AG04449 (cell line): ENCODE measurements at regions not wholly inside any gene's neighbourhood (a gene's known extent, or its start where the extent isn't known, plus 50 kb on each side); places are given as distances from the start of the nearest gene placed in this dataset.

ENCODE experiments used
- CTCF ChIA-PET: fragments of 350-600 bp; formaldehyde crosslinking; extraction: SDS; loops from one replicate; lab custom pipeline; 2021; ENCODE audit warnings: antibody characterized with exemption; lab: Yijun Ruan, JAX
- POLR2A ChIA-PET: fragments of 400-600, 350-600 bp; formaldehyde crosslinking; extraction: SDS; loops from one replicate; lab custom pipeline; 2020; ENCODE audit warnings: antibody characterized with exemption, inconsistent platforms; lab: Yijun Ruan, JAX
- DNase-seq: peaks from one replicate; pipeline ENCODE4 v3.0.0-alpha.2; 2010; ENCODE audit warnings: low read depth, low spot score
- H3K4me3 ChIP-seq: 2 replicates; pipeline ENCODE4 v1.5.1; 2011; ENCODE audit warnings: low read depth, mild to moderate bottlenecking, control low read depth, low read length
- TF ChIP-seq, protein P1 (sequence below): IDR thresholded peaks from one replicate; pipeline ENCODE4 v1.5.1; 2011; ENCODE audit warnings: mild to moderate bottlenecking, moderate library complexity, low read length, control low read depth, inconsistent platforms; ENCODE audit not compliant: insufficient read depth; ENCODE audit errors: missing control alignments

GRCh38 chr6:6515691-6516607, 72.6 kb upstream of the LY86 start:
- POLR2A ChIA-PET: no interaction called here

GRCh38 chr6:6516666-6517458, 71.7 kb upstream of the LY86 start:
- TF ChIP-seq, protein P1, sequence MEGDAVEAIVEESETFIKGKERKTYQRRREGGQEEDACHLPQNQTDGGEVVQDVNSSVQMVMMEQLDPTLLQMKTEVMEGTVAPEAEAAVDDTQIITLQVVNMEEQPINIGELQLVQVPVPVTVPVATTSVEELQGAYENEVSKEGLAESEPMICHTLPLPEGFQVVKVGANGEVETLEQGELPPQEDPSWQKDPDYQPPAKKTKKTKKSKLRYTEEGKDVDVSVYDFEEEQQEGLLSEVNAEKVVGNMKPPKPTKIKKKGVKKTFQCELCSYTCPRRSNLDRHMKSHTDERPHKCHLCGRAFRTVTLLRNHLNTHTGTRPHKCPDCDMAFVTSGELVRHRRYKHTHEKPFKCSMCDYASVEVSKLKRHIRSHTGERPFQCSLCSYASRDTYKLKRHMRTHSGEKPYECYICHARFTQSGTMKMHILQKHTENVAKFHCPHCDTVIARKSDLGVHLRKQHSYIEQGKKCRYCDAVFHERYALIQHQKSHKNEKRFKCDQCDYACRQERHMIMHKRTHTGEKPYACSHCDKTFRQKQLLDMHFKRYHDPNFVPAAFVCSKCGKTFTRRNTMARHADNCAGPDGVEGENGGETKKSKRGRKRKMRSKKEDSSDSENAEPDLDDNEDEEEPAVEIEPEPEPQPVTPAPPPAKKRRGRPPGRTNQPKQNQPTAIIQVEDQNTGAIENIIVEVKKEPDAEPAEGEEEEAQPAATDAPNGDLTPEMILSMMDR: no peak
- H3K4me3 ChIP-seq: no peak overlapping the region
- CTCF ChIA-PET: interaction anchor here (0.6 kb wide), 1 partner anchor 34 kb away, joined by 3 read pairs; no protein-coding TSS in a partner anchor
- DNase-seq: no peak
- POLR2A ChIA-PET: no interaction called here

More at GRCh38 chr6:6515691-6516607, 72.6 kb upstream of the LY86 start:
- no peak for DNase-seq
- CTCF ChIA-PET: interaction anchor here (0.6 kb wide), 1 partner anchor 33 kb away, joined by 3 read pairs; no protein-coding TSS in a partner anchor
- no peak overlapping the region for H3K4me3 ChIP-seq
- TF ChIP-seq, protein P1: no peak

DNA sequence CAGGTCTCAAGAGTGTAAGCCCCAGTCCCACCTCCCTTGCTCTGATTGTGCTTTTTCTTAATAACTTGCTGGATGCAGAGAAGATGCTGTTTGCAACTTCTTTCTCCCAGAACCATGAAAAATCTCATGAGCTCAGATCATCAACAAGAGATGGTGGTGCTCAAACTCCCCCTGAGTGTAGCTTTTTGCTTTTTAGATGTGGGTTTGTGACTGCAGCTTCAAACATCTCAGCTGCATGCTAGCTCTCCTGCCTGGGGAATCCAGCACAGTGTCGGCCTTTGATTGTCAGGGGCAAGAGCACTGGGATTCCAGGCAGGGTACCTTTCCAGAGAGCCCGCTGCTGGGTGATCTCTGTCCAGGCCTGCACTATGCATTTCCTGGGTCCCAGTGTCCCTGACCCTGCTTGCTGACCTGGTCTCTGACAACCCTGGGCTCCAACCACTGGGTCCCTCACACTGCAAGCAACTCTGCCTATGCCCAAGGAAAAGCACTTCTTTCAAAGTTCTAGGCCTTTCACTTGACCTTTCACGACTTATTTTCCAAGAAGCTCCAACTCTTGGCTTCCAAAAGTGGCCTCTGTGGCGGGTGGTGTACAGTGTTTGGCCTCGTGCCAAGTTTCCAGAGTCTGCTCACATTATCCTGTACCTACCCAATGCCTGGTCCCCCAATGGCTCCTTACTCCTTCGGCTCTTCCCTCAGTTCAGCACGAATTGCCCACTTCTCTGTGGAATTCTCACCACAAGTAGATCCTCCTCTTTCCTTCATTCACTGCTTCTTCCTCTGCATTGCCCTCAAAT, 69.7 kb upstream of the LY86 start:
- CTCF ChIA-PET: no interaction called here
- no peak for DNase-seq
- no peak overlapping the region for H3K4me3 ChIP-seq
- POLR2A ChIA-PET: no interaction called here
- TF ChIP-seq, protein P1: no peak

- ChIA-PET POLR2A (no interaction called here), CTCF (no interaction called here)
- no peak for DNase-seq
- TF ChIP-seq, protein P1: no peak
- no peak overlapping the region for H3K4me3 ChIP-seq
Observed at GRCh38 chr6:6521961-6522482, 66.5 kb upstream of the LY86 start.

- no peak for DNase-seq
- CTCF ChIA-PET: no interaction called here
- H3K4me3 ChIP-seq: no peak overlapping the region
- POLR2A ChIA-PET: no interaction called here
- TF ChIP-seq, protein P1: no peak
Observed at GRCh38 chr6:6522709-6523108, 65.8 kb upstream of the LY86 start.
